BJ (cell line): ENCODE measurements at regions not wholly inside any gene's neighbourhood (a gene's known extent, or its start where the extent isn't known, plus 50 kb on each side); places are given as distances from the start of the nearest gene placed in this dataset.
"Not testable (repeated sequence)": the region's sequence is repeated elsewhere in the genome, so short reads cannot be mapped to it uniquely, and the experiment has no call there.

Experiments
- CTCF ChIA-PET: fragments of 350-600 bp; formaldehyde crosslinking; extraction: SDS; loops from one replicate; lab custom pipeline; 2021; ENCODE audit warnings: antibody characterized with exemption, inconsistent platforms; lab: Yijun Ruan, JAX
- POLR2A ChIA-PET: fragments of 300-600 bp; sonication (Branson Sonifier 250); formaldehyde crosslinking; extraction: SDS; loops from one replicate; lab custom pipeline; 2021; ENCODE audit warnings: antibody characterized with exemption; lab: Charles Lee
- DNase-seq: peaks from one replicate; pipeline ENCODE4 v3.0.0-alpha.2; 2011; ENCODE audit warnings: low read depth
- H3K27me3 ChIP-seq: 2 replicates; pipeline ENCODE4 v1.6.0; 2011; ENCODE audit warnings: low read length; ENCODE audit not compliant: control insufficient read depth, insufficient read depth
- H3K36me3 ChIP-seq: 2 replicates; pipeline ENCODE4 v1.5.1; 2011; ENCODE audit warnings: low read length; ENCODE audit not compliant: control insufficient read depth, insufficient read depth
- H3K4me3 ChIP-seq: 2 replicates; pipeline ENCODE4 v1.5.1; 2011; ENCODE audit warnings: low read depth, mild to moderate bottlenecking, control low read depth, low read length
- CTCF ChIP-seq: IDR thresholded peaks from 2 replicates; pipeline ENCODE4 v1.5.1; 2011; ENCODE audit warnings: low read depth, mild to moderate bottlenecking, control low read depth, inconsistent platforms, low read length, moderate library complexity; ENCODE audit not compliant: insufficient read depth

GRCh38 chr12:46475972-46476645 lies 103.5 kb upstream of the SLC38A2 start:
- Histone ChIP-seq H3K27me3 (no peaks in the 10 kb centered on the region), H3K36me3 (no peaks in the 10 kb centered on the region), H3K4me3 (no peak overlapping the region)
- ChIA-PET POLR2A (no interaction called here), CTCF (interaction anchor here (1.2 to 1.3 kb wide), 2 partner anchors 13 to 99 kb away, joined by 4 read pairs; no protein-coding TSS in a partner anchor)
- TF ChIP-seq CTCF, result no peak
- no peak for DNase-seq

GRCh38 chr12:46474385-46474784 lies 101.8 kb upstream of the SLC38A2 start:
- H3K27me3 ChIP-seq, H3K36me3 ChIP-seq, DNase-seq, POLR2A ChIA-PET, H3K4me3 ChIP-seq: not testable (repeated sequence)
- CTCF ChIA-PET, result interaction anchor here (0.6 to 1.3 kb wide), 2 partner anchors 13 to 70 kb away, joined by 3 read pairs; no protein-coding TSS in a partner anchor

DNA sequence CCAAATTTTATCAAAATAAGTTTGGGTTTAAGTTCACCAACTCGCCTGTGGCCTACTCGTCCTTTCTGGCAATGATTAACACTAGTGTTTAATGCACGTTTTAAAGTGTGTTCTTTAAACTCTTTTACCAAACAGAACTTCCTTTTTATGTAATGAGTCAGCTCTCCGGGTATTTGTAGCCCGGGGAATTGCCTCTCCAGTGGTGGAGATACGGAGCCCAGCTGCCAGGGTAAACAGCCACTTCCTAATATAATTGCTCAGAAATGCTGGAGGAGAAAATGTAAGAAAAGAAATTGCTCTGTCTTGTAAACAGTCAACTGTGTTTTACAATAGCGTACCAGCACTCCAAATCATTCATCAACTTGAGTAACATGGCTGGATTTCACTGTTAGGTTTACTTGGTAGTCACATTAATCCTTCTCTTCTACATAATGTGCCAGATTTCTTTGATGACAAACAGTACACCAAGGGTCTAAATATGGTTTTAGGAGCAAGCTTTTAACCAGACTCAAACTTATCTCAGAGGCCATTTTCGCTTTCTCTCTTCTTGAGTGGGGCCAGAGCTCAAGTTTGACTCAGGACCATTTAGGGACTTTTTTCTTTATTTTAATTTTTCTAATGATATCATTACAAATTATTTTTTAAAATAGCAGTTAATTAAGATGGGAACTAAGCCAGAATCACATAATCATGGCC lies 101.2 kb upstream of the SLC38A2 start:
- ChIA-PET CTCF (interaction anchor here (0.6 to 1.3 kb wide), 2 partner anchors 13 to 70 kb away, joined by 3 read pairs; no protein-coding TSS in a partner anchor), POLR2A (no interaction called here)
- TF ChIP-seq CTCF, result no peak
- Histone ChIP-seq H3K27me3 (no peaks in the 10 kb centered on the region), H3K36me3 (peaks cover 2% of the 10 kb centered on the region; the same call in 1 of the 2 replicates), H3K4me3 (no peak overlapping the region)
- peak; percentile 92 for DNase-seq

DNA sequence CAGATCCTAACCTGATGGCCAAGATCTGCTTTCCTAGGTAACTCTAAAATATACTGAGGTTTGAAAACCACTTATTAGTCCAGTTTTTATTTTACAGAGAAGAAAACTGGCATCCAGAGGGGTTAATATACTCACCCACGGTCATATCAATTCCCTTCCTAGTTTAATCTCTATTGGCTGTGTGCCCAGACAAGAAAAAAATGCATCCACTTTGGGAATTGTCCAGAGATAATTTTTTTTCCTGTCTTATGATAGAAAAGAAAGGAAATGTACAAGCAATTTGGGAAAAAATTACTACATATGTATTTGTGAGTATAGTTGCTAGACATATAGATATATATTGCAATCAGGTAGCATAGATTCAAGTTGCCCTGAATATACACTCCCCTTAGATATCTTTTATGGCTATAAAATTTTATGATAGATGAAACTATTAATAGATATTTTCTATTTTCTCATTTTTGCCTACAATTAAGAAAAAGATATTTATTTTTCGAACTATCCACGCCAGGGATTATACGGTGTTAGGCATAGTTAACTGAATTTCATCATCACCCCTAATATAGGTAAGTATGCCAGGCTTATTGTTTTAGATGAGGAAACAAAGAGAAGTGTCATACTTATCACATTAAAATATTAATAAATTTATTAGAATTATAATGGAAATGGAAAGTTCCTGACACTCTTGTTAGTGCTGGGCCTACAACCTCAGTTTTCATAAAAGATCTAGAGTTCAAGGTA lies 100.5 kb upstream of the SLC38A2 start:
- Histone ChIP-seq H3K4me3 (no peak overlapping the region), H3K27me3 (no peaks in the 10 kb centered on the region), H3K36me3 (peaks cover 2% of the 10 kb centered on the region; the same call in 1 of the 2 replicates)
- no peak for TF ChIP-seq CTCF
- no peak for DNase-seq
- CTCF ChIA-PET, result no interaction called here
- POLR2A ChIA-PET, result no interaction called here

GRCh38 chr12:46472144-46472705 lies 99.7 kb upstream of the SLC38A2 start:
- H3K36me3 ChIP-seq, result peaks cover 2% of the 10 kb centered on the region; the same call in 1 of the 2 replicates
- H3K27me3 ChIP-seq, result no peaks in the 10 kb centered on the region
- POLR2A ChIA-PET, result no interaction called here
- DNase-seq, result no peak
- no peak for TF ChIP-seq CTCF
- H3K4me3 ChIP-seq, result no peak overlapping the region
- CTCF ChIA-PET, result no interaction called here
